Fibroblast of mammary gland (primary cell): ENCODE measurements at regions not wholly inside any gene's neighbourhood (a gene's known extent, or its start where the extent isn't known, plus 50 kb on each side); places are given as distances from the start of the nearest gene placed in this dataset.
A peak's percentile ranks its signal among the peaks of the same experiment; 100 is the strongest.
"Not testable (repeated sequence)": the region's sequence is repeated elsewhere in the genome, so short reads cannot be mapped to it uniquely, and the experiment has no call there.

ENCODE experiments used
- DNase-seq: peaks from one replicate; pipeline ENCODE4 v3.0.0-alpha.2; 2010; ENCODE audit warnings: low read depth
- H3K4me3 ChIP-seq: 2 replicates; pipeline ENCODE4 v1.5.1; 2011; ENCODE audit warnings: low read depth, mild to moderate bottlenecking, low read length, moderate library complexity; ENCODE audit not compliant: control insufficient read depth
- CTCF ChIP-seq: conservative IDR thresholded peaks from 2 replicates; pipeline ENCODE4 v1.5.1; 2011; ENCODE audit warnings: low read depth, low read length, inconsistent platforms; ENCODE audit not compliant: control insufficient read depth, insufficient read depth

- no peak overlapping the region for H3K4me3 ChIP-seq
- TF ChIP-seq CTCF: no peak
- DNase-seq: peak; percentile 2
Observed at GRCh38 chr9:42386477-42386876, 203.0 kb downstream of the SPATA31A6 start.

- TF ChIP-seq CTCF: no peak
- peak; percentile 2 for DNase-seq
- no peak overlapping the region for H3K4me3 ChIP-seq
Observed at GRCh38 chr9:42388146-42388690, 204.8 kb downstream of the SPATA31A6 start.

DNA sequence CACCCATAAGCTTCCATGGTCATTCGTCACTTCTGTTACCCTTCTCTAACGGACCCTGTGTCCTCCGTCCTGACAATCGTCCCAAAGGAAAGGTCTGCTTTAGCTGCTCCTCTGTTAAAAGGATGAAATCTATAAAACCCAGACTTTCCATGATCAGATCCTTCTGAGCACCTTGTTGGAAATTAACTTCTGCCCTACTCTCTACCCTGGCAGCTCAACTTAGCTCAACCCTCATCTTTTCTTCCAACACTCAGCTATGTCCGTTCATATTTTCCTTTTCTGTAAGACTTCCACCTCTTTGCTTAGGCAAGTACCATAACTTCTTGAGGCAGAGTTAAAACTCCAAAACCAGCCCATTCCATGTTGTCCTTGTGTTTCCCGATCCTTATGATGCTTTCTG is 205.4 kb downstream of the SPATA31A6 start:
- DNase-seq: peak; percentile 3
- no peak for TF ChIP-seq CTCF
- H3K4me3 ChIP-seq: no peak overlapping the region

GRCh38 chr9:42392773-42393455 is 209.5 kb downstream of the SPATA31A6 start:
- DNase-seq, H3K4me3 ChIP-seq: not testable (repeated sequence)

- H3K4me3 ChIP-seq: no peak overlapping the region
- TF ChIP-seq CTCF: no peak
Observed at GRCh38 chr9:42396318-42396717, 212.9 kb downstream of the SPATA31A6 start.

GRCh38 chr9:42397336-42397735 is 213.9 kb downstream of the SPATA31A6 start:
- not testable (repeated sequence) for H3K4me3 ChIP-seq
- DNase-seq: peak; percentile 43

More at GRCh38 chr9:42396318-42396717, 212.9 kb downstream of the SPATA31A6 start:
- DNase-seq: no peak

- H3K4me3 ChIP-seq, DNase-seq: not testable (repeated sequence)
Observed at GRCh38 chr9:42402919-42403318, 219.5 kb downstream of the SPATA31A6 start.

GRCh38 chr9:42409581-42409980 is 226.1 kb downstream of the SPATA31A6 start:
- not testable (repeated sequence) for DNase-seq, H3K4me3 ChIP-seq

- not testable (repeated sequence) for DNase-seq, H3K4me3 ChIP-seq
Observed at GRCh38 chr9:42412354-42412753, 228.9 kb downstream of the SPATA31A6 start.

DNA sequence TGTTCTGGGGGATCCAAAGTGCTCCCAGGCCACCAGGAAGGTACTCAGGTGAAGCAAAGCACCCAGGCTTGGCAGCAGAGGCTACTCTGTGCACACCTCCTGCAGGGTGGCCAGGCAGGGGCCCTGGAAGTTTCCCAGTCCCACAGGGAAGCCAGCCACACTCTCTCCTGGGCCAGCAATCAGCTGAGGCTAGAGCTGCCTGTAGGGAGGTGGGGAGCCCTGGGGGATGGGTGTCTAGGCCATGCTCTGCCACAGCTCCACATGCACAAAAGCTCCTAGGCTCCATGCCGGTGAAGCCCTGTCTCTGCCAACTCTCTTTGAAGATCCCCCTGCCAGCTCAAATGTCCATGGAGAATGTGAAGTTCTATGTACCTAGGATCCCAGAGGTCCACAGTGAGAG is 231.4 kb downstream of the SPATA31A6 start:
- not testable (repeated sequence) for DNase-seq, H3K4me3 ChIP-seq

DNA sequence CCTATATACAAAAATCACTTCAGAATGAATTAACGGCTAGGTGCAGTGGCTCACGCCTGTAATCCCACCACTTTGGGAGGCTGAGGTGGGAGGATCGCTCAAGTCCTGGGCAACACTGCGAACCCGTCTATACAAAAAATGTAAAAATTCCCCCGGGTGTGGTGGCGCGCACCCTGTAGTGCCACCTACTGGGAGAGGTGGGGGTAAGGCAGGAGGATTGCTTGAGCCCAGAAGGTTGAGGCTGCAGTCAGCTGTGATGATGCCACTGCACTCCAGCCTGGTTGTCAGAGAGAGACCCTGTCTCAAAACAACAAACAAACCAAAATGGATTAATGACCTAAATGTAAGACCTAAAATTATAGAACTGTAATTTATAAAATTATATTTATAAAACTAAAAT is 236.2 kb downstream of the SPATA31A6 start:
- DNase-seq, H3K4me3 ChIP-seq: not testable (repeated sequence)

GRCh38 chr9:42420324-42420723 is 236.9 kb downstream of the SPATA31A6 start:
- not testable (repeated sequence) for H3K4me3 ChIP-seq, DNase-seq

GRCh38 chr9:42421630-42422029 is 238.2 kb downstream of the SPATA31A6 start:
- not testable (repeated sequence) for H3K4me3 ChIP-seq, DNase-seq

GRCh38 chr9:42430674-42431615 is 247.5 kb downstream of the SPATA31A6 start:
- not testable (repeated sequence) for H3K4me3 ChIP-seq
- peak; percentile 69 for DNase-seq
